Epithelial cell of esophagus (primary cell): ENCODE measurements at regions not wholly inside any gene's neighbourhood (a gene's known extent, or its start where the extent isn't known, plus 50 kb on each side); places are given as distances from the start of the nearest gene placed in this dataset.
"Not testable (repeated sequence)": the region's sequence is repeated elsewhere in the genome, so short reads cannot be mapped to it uniquely, and the experiment has no call there.

Experiments
- DNase-seq: peaks from one replicate; pipeline ENCODE4 v3.0.0; 2010; ENCODE audit warnings: low read depth
- H3K4me3 ChIP-seq: 2 replicates; pipeline ENCODE4 v1.5.1; 2011; ENCODE audit warnings: mild to moderate bottlenecking, low read length, control low read depth
- TF ChIP-seq, protein P1 (sequence below): IDR thresholded peaks from 2 replicates; pipeline ENCODE4 v1.5.1; 2011; ENCODE audit warnings: low read depth, mild to moderate bottlenecking, low read length, control low read depth, inconsistent platforms; ENCODE audit not compliant: insufficient read depth; ENCODE audit errors: missing control alignments

DNA sequence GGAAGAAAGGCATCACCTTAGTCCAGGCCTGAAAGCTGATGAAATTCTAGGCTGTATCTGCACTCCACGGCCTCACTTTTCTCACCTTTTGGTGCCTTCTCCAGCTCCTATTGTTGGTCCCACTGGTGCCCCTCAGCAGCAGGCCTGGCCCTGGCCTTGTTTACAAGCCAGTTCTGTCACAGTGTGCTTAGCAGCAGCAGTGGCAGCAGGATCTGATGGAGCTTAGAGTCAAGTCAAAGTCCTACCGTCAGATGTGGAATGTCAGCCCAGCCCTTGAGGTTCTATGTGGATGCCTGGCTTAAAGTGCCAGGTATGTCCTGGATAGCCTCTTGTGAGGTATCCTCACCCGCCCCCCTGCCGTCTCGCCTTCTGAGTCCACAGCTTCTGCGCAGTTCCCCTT is 281.3 kb downstream of the SUCLG1 start:
- no peak for DNase-seq
- TF ChIP-seq, protein P1, sequence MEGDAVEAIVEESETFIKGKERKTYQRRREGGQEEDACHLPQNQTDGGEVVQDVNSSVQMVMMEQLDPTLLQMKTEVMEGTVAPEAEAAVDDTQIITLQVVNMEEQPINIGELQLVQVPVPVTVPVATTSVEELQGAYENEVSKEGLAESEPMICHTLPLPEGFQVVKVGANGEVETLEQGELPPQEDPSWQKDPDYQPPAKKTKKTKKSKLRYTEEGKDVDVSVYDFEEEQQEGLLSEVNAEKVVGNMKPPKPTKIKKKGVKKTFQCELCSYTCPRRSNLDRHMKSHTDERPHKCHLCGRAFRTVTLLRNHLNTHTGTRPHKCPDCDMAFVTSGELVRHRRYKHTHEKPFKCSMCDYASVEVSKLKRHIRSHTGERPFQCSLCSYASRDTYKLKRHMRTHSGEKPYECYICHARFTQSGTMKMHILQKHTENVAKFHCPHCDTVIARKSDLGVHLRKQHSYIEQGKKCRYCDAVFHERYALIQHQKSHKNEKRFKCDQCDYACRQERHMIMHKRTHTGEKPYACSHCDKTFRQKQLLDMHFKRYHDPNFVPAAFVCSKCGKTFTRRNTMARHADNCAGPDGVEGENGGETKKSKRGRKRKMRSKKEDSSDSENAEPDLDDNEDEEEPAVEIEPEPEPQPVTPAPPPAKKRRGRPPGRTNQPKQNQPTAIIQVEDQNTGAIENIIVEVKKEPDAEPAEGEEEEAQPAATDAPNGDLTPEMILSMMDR = no peak
- no peak overlapping the region for H3K4me3 ChIP-seq

DNA sequence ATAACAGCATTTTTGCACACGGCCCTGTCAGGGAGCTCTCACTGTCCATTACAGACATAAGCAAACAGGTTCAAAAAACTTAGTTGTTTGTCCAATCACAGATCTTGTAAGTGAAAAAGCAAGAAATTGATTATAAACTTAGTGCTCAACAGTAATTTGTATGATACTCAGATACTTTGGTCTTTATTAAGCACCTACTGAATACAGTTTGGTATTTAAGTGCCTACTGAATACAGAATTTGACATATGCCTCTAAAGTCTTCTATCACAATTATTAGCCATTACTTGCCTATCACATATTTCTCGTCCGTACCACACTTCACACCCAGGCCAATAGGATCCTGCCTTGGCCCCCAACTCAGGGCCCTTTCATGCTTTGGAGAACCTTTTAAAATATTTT is 283.1 kb downstream of the SUCLG1 start:
- no peak for DNase-seq
- TF ChIP-seq, protein P1 = no peak
- no peak overlapping the region for H3K4me3 ChIP-seq

DNA sequence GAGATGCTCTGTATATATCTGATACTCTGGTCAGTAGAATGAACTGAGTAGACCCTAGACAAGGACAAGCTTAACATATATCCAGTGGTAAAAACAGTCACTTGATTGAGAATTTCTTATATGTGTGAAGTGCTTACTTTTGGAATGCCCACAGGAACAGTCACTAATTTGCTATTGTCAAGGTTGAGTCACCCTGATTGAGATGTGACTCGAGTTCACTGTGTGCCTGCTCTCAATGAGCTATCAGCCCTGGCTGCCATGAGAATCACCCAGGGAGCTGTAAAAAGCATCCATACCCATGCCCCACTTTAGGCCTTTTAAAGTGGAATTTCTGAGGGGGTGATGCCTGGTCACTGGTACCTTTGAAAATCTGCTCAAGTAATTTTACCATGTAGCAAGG is 283.7 kb downstream of the SUCLG1 start:
- TF ChIP-seq, protein P1 = no peak
- DNase-seq = peak; percentile 3
- H3K4me3 ChIP-seq = no peak overlapping the region

DNA sequence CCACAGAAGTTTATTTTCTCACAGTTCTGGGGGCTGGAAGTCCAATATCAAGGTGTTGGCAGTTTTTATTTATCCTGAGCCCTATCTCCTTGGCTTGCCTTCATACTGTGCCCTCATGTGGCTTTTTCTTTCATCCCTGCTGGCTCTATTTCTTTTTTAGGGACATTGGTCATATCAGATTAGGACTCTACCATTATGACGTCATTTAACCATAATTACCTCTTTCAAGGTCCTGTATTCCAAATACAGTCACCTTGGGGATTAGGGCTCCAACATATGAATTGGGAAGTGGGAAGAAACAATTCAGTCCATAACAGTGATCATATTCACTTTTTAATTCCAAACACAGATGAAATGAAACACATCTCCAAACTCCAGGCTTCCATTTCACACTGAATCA is 286.0 kb downstream of the SUCLG1 start:
- no peak for DNase-seq
- TF ChIP-seq, protein P1 = no peak
- H3K4me3 ChIP-seq = no peak overlapping the region

DNA sequence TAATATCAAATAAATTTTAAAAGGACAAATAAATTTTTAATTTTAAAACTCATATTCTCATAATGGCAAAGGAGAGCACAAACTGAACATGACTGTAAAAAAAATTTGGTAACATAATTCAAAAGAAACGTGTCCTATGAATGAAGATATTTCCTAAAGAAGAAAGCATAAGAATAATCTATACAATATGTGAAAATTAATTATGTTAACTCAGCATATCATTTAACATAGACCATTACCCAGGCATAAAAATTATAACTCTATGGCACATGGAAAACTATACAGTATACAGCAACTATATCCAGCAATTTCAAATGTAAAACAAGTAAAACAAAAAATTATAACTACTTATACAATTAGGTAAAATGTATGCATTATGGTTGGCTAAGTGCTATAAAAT is 288.1 kb downstream of the SUCLG1 start:
- H3K4me3 ChIP-seq = no peak overlapping the region
- TF ChIP-seq, protein P1 = no peak
- no peak for DNase-seq

DNA sequence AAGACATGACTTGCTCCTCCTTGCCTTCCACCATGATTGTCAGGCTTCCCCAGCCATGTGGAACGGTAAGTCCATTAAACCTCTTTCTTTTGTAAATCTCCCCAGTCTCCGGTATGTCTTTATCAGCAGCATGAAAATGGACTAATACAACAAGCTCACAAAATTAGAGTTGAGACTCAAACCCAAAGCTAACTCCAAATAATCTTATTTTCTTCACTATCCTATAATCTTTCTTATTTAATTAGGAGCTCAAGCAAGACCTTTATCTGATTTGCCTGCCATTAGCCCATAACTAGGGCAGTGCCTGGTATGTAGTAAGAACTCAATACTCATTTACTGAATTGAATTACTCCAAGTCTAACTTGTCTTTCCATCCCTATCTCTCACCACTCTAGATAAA is 289.2 kb downstream of the SUCLG1 start:
- no peak overlapping the region for H3K4me3 ChIP-seq
- TF ChIP-seq, protein P1 = no peak

DNA sequence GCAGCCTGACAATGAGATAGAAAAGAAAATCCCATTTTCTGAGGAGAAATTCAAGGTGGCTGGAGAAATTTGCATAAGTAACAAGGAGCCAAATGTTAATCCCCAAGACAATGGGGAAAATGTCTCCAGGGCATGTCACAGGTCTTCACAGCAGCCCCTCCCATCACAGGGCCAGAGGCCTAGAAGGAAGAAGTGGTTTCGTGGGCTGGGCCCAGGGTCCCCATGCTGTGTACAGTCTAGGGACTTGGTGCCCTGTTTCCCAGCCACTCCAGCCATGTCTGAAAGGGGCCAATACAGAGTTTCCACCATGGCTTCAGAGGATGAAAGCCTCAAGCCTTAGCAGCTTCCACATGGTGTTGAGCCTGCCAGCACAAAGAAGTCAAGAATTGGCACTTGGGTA is 290.5 kb downstream of the SUCLG1 start:
- not testable (repeated sequence) for H3K4me3 ChIP-seq, DNase-seq

More for the DNA sequence above, 289.2 kb downstream of the SUCLG1 start:
- DNase-seq = no peak

DNA sequence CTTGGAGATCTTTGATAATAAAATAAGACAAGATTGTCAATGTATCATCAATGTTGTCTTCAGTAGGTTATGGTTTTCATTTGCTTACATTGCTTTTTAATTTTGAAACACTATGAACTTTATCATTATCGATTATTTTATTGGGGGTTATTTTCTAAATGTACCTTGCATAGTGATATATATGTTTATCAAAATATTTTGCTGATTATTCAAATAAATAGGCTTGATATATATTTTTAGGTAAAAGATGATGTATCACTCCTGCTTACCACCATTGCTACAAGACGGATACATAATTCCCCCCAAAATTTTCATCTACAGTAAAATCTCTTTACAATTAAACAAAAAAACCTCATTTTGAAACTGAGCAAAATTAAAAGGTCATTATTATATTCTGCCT is 293.8 kb downstream of the SUCLG1 start:
- H3K4me3 ChIP-seq = no peak overlapping the region
- DNase-seq = no peak
- TF ChIP-seq, protein P1 = no peak
